ENCODE measurements at regions not wholly inside any gene's neighbourhood (a gene's known extent, or its start where the extent isn't known, plus 50 kb on each side); places are given as distances from the start of the nearest gene placed in this dataset.

DNA sequence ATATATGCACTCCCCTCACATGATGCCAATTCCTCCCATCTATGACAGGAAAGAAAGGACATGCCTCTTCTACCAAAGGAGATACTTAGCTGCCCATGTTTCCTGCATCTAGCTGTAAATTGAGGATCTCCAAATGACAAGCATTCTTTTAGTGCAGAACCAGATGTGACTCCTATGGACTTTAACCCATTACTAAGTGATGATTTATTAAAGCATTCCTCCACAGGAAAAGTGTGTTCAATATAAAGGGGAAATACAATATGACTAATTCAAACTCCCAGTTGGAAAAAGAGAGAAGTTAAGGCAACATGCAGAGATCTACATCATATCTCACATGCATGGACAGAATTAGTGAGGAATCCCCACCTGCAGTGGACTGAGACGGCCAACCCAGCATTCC lies 221.3 kb downstream of the FAM76B start:
- intact Hi-C loops (cut with DNase I): no loop called here
- WGBS, 2 donors: 67 to 80% methylated on average over 1 of the region's 1 CpG

DNA sequence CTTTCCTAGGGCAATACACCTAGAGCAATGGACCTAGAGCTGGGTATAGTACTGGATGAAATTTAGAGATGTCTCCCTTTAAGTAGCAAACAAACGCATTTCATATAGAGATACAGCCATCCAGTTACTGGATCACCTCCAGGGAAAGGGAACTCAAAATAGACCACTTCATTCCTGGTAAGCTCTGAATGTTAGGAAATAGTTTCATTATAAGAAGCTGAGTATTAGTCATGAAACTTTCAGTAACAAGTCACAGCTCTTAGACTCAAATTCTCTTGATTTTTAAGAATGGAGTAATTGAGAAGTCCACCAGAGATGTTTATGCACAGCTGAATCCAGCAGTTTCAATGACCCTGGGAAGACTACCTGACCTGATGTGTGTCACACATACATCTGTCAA lies 221.9 kb downstream of the FAM76B start:
- H3K36me3 ChIP-seq: no peaks in the 10 kb centered on the region
- H3K9me3 ChIP-seq: no peaks in the 10 kb centered on the region
- FAIRE-seq: no peak
- TF ChIP-seq CTCF (IDR thresholded peaks at IDR 0.05): no peak
- no peak overlapping the region for H3K4me3 ChIP-seq
- no peak for ATAC-seq
- H3K27ac ChIP-seq: no peak overlapping the region
- intact Hi-C loops (cut with DNase I): no loop called here
- 60 to 77% methylated on average over 1 of the region's 1 CpG for WGBS, 2 donors
- no peak for DNase-seq
- no peaks in the 10 kb centered on the region for H3K4me1 ChIP-seq
- no peaks in the 10 kb centered on the region for H3K27me3 ChIP-seq

More for the DNA sequence above, 221.3 kb downstream of the FAM76B start:
- DNase-seq (no peak), FAIRE-seq (no peak), ATAC-seq (no peak)
- no peak for TF ChIP-seq CTCF (IDR thresholded peaks at IDR 0.05)
- Histone ChIP-seq H3K4me1 (no peaks in the 10 kb centered on the region), H3K9me3 (no peaks in the 10 kb centered on the region), H3K27me3 (no peaks in the 10 kb centered on the region), H3K4me3 (no peak overlapping the region), H3K27ac (no peak overlapping the region), H3K36me3 (no peaks in the 10 kb centered on the region)

DNA sequence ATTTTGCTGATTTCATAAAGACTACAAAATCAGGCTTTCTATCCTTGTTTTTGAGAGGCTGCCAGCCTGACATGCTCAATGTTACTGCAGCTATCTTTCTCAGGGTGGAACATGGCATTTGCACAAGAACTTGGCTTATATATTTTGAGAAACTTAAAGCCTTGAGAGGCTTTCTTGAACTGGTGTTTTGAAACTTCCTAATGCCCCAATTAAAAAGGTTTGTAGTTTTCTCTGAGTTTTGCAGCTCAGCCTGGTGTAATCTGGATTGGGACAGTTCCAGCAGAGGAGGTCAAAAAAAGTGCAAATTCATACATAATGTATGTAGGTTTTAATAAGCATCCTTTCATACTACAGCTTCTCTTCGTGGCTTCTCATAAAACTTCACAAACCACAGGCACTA lies 223.4 kb downstream of the FAM76B start:
- Histone ChIP-seq H3K27ac (no peak overlapping the region), H3K36me3 (no peaks in the 10 kb centered on the region), H3K4me3 (no peak overlapping the region), H3K27me3 (no peaks in the 10 kb centered on the region), H3K9me3 (no peaks in the 10 kb centered on the region), H3K4me1 (no peaks in the 10 kb centered on the region)
- no peak for FAIRE-seq
- TF ChIP-seq CTCF (IDR thresholded peaks at IDR 0.05): no peak
- WGBS, 2 donors: 34 to 40% methylated on average over 1 of the region's 1 CpG
- no peak for ATAC-seq
- intact Hi-C loops (cut with DNase I): no loop called here
- no peak for DNase-seq

GRCh38 chr11:95565724-95566141 lies 223.8 kb downstream of the FAM76B start:
- TF ChIP-seq CTCF (IDR thresholded peaks at IDR 0.05): no peak
- H3K4me3 ChIP-seq: no peak overlapping the region
- no peak for ATAC-seq
- FAIRE-seq: no peak
- no peak overlapping the region for H3K27ac ChIP-seq
- no peaks in the 10 kb centered on the region for H3K27me3 ChIP-seq
- H3K9me3 ChIP-seq: no peaks in the 10 kb centered on the region
- DNase-seq: no peak
- H3K36me3 ChIP-seq: no peaks in the 10 kb centered on the region
- no peaks in the 10 kb centered on the region for H3K4me1 ChIP-seq
- WGBS, 2 donors: 75 to 79% methylated on average over 1 of the region's 1 CpG
- intact Hi-C loops (cut with DNase I): no loop called here

- intact Hi-C loops (cut with DNase I): no loop called here
- Histone ChIP-seq H3K27me3 (no peaks in the 10 kb centered on the region), H3K27ac (no peak overlapping the region), H3K4me1 (no peaks in the 10 kb centered on the region), H3K9me3 (no peaks in the 10 kb centered on the region), H3K4me3 (no peak overlapping the region), H3K36me3 (no peaks in the 10 kb centered on the region)
- no peak for TF ChIP-seq CTCF (IDR thresholded peaks at IDR 0.05)
- DNase-seq: no peak
- no peak for ATAC-seq
- 22 to 38% methylated on average over 2 of the region's 2 CpGs for WGBS, 2 donors
- no peak for FAIRE-seq
These were observed 225.7 kb downstream of the FAM76B start for GRCh38 chr11:95563859-95564258.

All from pancreas (tissue), 10 donors.